ENCODE measurements at regions not wholly inside any gene's neighbourhood (a gene's known extent, or its start where the extent isn't known, plus 50 kb on each side); places are given as distances from the start of the nearest gene placed in this dataset.

DNA sequence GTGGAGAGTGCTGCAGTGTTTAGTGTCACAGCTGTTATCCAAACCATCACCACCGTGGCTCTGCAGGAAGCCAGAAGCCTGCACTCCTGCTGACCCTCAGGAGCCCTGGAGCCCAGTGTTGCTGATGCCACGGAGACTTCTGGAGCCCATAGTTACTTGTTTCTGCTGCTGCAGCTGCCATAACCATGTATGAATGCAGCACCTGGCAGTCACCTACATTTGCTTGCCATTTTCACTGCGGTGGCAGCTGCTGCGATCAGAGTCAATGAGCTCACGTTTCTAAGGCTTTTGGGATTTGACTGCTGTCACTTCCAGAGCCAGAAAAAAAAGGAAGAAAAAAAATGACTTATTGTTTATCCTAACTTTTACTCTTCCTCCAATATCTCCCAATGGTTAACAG is 299.2 kb upstream of the THRB start:
- TF ChIP-seq CTCF (conservative IDR thresholded peaks at IDR 0.05 in 1 of 2, IDR thresholded peaks at IDR 0.05 in 1 of 2; ENCODE audit: extremely low read depth in 1 of 2, insufficient read depth in 1 of 2, low read depth in 1 of 2, low read length in 2 of 2) = no peak
- TF ChIP-seq EZH2 (IDR thresholded peaks at IDR 0.05; ENCODE audit: borderline replicate concordance, low read length) = no peak

All from mammary epithelial cell (primary cell).